GM21381 (cell line): ENCODE measurements at regions not wholly inside any gene's neighbourhood (a gene's known extent, or its start where the extent isn't known, plus 50 kb on each side); places are given as distances from the start of the nearest gene placed in this dataset.

ENCODE experiments used
- ATAC-seq: cut with Tn5 transposase; IDR thresholded peaks from one replicate; pipeline ENCODE4 v1.9.1; 2021; ENCODE audit warnings: mild to moderate bottlenecking, moderate library complexity; ENCODE audit not compliant: unreplicated experiment

- no peak for ATAC-seq
These were observed 66.3 kb upstream of the GLI2 start for GRCh38 chr2:120669121-120669952.

- ATAC-seq, result no peak
These were observed 65.7 kb upstream of the GLI2 start for GRCh38 chr2:120669971-120670370.

GRCh38 chr2:120670371-120670770, 65.3 kb upstream of the GLI2 start:
- ATAC-seq, result no peak

DNA sequence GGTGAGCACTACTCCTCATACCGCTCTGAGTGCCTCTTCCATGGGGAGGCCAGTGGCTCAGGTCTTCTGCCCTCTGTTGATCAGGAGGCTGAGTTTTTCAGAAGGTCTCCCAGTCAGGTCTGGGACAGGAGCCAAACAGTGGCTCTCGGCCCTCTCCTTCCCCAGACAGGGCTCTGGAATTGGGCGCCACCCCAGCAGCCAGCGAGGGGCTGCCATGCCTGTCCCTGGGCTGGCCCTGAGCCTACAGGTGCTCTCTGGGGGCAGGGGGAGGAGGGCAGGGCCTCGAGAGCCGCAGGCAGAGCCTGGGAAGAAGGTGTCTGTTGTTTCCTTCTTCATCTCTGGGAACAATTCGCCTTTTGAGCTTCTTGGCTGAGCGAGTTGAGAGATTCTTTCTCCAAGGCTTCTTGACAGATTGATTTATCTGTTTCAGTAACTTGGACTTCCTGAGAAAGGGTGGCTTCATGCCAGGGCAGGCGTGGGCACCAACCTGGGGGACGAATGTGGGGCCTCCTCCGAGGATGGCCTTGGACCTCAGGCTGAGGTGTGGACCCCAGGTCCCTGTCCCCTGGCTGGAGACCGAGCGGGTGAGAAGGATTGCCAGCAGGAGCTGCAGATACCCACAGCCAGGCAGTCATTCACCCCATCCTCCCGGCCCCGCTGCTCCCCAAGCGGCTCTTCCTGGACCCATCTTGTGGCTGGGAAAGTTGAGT, 64.7 kb upstream of the GLI2 start:
- no peak for ATAC-seq

- ATAC-seq, result no peak
These were observed 63.0 kb upstream of the GLI2 start for GRCh38 chr2:120672526-120673204.

DNA sequence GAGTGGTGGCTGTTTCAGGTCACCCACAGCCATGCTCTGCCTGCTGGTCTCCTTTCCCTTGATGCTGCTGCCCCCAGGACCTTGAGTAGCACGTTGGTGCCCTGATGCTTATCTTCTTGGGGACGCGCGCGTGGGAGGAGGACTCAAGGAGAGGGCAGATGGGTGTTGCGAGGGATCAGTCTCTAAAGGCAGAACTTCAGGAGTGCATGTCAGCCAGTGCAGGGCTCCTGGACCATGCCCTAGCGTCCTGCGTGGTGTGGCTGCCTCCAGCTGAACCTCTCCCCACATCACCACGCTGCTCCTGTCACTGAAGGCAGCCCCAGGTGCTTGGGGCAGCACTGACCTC, 62.5 kb upstream of the GLI2 start:
- no peak for ATAC-seq

- no peak for ATAC-seq
These were observed 62.1 kb upstream of the GLI2 start for GRCh38 chr2:120673571-120674061.

- no peak for ATAC-seq
These were observed 61.2 kb upstream of the GLI2 start for GRCh38 chr2:120674246-120675170.

GRCh38 chr2:120675460-120676130, 60.1 kb upstream of the GLI2 start:
- ATAC-seq, result no peak

- no peak for ATAC-seq
These were observed 58.4 kb upstream of the GLI2 start for GRCh38 chr2:120677221-120677620.

- ATAC-seq, result no peak
These were observed 57.9 kb upstream of the GLI2 start for GRCh38 chr2:120677696-120678247.

DNA sequence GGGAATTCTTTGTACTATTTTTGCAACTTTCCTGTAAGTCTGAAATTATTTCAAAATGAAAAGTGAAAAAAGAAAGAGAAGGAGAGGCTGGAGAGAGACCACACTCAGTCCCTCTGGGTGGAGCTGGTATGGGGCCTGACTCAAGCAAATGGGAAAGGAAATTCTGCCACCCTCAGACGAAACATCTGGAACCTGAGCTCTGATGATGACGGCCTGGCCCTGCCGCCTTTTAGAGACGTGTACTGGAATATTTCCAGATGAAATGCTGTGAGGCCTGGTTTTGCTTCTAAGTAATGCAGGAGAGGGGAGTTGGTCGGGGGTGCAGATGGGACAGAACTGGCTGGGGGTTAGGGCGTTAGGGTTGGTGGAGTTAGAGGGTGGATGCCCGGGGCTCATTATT, 57.4 kb upstream of the GLI2 start:
- ATAC-seq, result no peak

GRCh38 chr2:120678926-120679325, 56.7 kb upstream of the GLI2 start:
- ATAC-seq, result no peak

DNA sequence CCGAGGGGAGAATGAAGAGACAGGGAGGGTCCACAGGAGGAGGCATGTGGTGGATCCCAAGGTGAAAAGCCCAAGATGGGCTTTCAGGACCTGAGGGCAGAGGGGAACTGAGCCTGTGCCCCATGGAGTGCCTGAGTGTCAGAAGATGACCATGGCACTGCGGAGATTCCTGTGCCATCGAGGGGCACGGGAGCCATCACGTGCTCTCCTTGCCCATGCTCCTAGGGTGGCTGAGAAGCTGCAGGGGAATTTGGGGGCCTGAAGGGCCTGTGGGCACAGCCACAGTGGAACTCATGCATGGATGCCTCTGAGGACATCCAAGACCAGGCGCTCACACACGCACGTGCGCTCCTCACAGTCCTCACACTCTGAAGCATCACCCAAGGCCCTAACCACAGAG, 56.1 kb upstream of the GLI2 start:
- no peak for ATAC-seq

GRCh38 chr2:120680136-120680761, 55.4 kb upstream of the GLI2 start:
- peak; percentile 77 for ATAC-seq

DNA sequence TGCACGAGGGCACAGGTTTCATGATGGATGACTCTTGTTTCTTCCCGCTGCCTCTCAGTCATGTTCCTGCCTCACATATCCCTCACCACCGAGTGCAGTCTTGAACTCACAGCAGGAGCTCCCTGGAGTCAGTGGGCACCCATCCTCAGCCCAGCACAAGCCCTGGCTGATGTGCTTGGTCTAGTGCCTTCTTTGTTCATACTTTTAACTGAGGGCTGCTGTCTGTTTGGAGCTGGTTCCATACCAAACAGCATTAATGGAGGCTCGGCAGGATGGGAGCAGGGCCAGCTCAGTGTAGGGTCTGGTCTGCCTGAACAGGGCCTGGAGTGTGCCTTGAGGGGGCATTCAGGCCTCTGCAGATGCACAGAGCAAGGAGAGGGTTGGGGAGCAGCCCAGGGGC, 54.5 kb upstream of the GLI2 start:
- ATAC-seq, result no peak

DNA sequence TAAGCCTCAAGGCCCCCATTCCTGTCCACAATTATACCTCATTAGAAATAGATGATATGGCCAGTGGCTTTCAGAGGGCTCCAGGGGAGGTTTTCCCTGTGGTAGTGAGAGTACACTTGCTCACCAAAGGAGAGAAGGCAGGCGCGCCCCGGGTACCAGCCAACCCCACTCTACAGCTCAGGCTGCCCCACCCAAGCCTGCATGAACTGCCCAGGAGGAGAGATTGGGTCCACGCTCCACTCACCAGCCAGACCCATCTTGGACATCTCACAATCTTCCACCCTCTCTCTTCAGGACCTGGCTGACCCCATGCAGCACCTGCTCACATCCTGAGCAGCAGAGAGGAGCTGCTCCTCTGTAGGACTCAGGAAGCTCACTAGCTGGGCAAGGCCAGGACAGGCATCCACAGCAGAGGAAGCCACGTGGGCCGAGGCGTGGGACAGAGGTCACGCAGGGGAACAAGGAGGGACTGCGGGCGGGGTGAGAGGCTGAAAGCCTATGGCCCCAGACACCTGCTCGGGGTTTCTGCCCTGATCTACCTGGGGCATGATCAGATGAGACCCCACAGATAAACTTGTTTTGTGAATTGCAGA, 53.9 kb upstream of the GLI2 start:
- no peak for ATAC-seq

- ATAC-seq, result no peak
These were observed 53.0 kb upstream of the GLI2 start for GRCh38 chr2:120682654-120683053.

- ATAC-seq, result no peak
These were observed 52.6 kb upstream of the GLI2 start for GRCh38 chr2:120683081-120683480.
